ENCODE measurements at regions not wholly inside any gene's neighbourhood (a gene's known extent, or its start where the extent isn't known, plus 50 kb on each side); places are given as distances from the start of the nearest gene placed in this dataset.

DNA sequence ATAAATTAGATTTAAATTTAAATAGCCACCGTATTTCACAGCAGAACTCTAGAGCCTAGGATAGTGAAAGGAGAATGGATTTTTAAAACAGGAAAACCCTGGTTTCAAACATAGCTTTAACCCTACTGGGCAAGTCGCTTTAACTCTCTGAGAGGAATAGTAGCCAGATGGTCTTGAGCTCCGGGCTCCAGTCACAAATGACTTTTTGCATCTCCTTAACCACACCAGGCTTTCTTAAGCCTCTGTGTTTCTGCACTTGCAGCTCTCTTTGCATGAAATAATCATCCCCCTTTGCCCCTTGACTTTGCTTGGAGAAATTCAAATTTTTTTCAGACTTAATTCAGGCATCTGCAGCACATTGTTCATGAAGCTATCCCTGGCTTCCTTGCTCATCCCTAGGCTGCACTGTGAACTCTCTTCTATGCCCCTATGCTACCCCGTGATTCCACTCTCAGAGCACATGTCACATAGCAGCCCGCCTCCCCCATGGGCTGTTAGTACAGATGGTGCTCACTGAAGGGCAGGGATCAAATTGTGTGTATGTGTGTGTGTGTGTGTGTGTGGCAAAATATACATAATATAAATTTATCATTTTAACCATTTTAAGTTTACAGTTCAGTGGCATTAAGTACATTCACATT lies 68.8 kb upstream of the DAB1 start:
- DNase-seq (ENCODE audit: low spot score): no peak

DNA sequence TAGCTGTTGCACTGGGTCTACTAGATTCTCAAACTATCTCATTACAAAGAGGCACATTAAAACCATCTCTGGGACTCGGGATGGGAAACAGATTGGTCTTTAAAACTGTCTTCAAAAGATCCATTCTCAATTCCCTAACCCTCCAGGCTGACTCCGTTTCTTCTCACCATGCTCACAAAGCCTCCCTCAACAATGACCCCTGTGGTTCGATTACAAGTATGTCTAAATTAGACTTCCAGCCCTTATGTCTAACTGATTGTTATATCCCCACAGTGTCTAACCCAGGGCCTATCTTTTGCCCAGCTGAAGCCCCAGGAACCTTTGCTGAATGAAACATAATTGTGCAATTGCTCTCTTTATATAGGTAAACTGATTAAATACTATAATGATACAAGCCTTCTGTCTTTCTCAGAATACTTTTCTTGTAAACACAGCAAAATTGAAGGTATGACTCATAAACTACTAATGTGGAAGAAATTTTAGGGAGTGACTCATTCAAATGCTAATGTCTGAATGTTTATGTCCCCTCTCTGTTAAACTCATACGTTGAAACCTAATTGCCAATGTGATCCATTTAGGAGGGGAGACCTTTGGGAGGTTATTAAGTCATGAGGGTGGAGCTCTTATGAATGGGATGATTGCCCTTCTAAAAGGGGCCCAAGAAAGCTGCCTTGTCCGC lies 65.6 kb upstream of the DAB1 start:
- DNase-seq (ENCODE audit: low spot score): peak; percentile 50

DNA sequence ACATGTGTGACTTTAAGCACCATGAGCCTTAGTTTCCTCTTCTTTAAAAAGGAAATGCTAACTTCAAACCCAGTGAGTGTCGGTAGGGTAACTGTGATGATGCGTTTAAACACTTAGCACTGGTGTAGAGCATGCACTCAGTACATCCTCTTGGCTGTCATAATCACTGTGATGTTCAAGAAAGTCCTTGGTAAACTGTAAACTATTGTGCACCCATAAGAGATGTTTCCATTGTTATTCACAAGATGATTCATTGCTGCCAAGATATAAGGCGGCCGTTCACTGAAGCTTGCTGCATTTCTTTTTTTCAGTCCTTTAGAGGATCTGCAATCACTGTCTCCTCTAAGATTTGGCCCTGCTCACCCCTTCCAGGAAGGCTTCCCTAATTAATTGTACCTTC lies 61.8 kb upstream of the DAB1 start:
- peak; percentile 27 for DNase-seq (ENCODE audit: low spot score)

DNA sequence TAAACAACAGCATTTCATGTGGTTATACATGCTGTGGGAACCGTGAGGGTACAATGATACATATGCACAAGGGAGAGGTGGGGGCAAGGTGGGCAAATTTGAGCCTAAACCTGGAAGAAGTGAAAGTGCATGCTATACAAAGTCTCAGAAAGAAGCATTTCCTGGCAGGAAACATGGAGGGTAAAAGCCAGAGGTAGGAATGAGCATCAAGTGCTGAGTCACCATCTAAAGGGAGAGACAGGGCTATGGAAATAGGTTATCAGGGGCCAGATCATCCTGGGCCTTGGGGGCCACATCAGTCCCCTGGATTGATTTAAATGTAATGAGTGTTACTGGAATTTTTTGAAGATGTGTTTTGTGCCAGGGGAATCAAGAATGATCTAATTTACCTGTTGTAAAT lies 60.1 kb upstream of the DAB1 start:
- no peak for DNase-seq (ENCODE audit: low spot score)

DNA sequence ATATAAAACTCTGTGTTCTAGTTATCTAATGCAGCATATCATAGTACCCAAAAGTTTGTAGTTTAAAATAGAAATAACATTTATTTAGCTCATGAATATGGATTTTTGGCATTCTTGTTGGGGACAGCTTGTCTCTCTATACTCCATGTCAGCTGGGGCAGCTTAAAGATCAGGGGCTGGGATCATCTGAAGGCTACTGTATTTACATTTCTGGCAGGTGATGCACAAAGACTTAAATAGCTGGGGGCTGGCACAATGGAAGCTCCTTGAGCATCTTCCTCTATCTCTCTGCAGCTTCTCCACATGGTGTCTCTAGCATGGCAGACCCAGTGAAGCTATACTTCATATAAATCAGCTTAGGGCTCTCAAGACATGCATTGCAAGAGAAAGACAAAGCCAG lies 55.6 kb upstream of the DAB1 start:
- no peak for DNase-seq (ENCODE audit: low spot score)

DNA sequence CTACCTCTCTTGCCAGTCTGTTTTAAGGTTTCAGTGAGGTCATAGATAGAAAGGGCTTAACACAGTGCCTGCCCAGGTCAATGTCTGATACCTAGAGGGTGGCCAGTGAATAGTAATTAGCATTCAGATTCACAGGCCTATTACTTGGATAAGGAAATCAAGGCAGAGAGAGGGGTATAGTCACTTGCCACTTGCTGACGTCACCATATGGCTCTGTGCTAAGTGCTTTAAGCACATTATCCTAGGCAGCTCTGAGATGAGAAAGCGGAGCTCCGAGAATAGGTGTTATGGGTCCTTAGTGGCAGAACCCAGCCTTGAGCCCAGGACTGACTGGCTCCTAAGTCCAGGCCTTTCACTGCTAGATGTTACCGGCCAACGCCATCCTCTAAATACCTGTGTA lies 51.5 kb upstream of the DAB1 start:
- no peak for DNase-seq (ENCODE audit: low spot score)

DNA sequence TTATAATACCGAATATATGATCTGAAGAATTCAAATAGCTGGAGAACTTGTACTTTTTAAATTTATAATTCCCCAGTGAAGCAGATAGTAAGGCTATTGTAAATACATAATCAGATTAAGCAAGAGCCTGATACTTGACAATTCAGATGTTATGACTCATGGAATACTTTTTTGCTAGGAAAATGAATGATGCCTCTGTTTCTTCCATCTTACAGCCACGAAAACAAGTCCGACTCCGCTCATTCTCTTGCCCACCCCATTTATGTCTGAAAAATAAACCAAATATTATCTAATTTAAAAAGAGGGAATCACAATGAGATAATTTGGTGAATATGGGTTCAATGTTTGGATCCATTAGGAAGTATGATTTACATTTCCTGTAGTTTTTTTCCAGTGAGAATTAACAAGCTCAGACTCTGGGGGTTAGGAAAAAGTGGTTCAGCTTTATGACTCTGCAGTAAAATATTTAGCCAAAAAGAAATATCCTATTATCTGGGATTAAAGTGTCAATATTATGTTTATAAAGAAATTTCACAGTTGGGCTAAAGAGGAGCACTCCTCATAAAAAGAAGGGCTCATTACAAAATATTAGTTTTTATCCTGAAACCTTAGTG lies 50.4 kb upstream of the DAB1 start:
- peak; percentile 24 for DNase-seq (ENCODE audit: low spot score)
